G401.6 (cell line): ENCODE measurements at regions not wholly inside any gene's neighbourhood (a gene's known extent, or its start where the extent isn't known, plus 50 kb on each side); places are given as distances from the start of the nearest gene placed in this dataset.

ENCODE experiments used
- FAIRE-seq: peaks from 2 replicates; lab custom pipeline; 2012; peaks lifted over from hg19 to GRCh38; lab: Jason Lieb, UNC

DNA sequence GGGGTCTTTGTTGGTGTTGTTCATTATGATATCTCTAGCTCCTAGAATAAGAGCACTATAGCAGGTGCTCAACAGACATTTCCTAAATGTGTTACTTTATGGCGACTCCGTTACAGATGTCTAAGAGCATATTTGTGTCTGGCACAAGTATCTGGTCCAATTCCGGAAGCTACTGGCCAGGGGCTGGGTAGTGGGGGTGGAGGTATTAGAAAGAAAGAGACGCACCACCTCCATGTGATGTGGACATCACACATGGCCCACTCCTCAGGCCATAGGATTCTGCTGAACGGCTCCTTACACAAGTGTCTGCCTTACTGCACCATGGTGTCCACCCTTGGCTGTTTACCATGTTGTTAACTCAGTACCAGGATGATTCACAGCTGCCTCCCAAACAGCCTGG is 296.8 kb upstream of the MKI67 start:
- FAIRE-seq, result no peak

- no peak for FAIRE-seq
These were observed 303.1 kb upstream of the MKI67 start for GRCh38 chr10:128429321-128429720.

- no peak for FAIRE-seq
These were observed 303.8 kb upstream of the MKI67 start for GRCh38 chr10:128429835-128430513.

DNA sequence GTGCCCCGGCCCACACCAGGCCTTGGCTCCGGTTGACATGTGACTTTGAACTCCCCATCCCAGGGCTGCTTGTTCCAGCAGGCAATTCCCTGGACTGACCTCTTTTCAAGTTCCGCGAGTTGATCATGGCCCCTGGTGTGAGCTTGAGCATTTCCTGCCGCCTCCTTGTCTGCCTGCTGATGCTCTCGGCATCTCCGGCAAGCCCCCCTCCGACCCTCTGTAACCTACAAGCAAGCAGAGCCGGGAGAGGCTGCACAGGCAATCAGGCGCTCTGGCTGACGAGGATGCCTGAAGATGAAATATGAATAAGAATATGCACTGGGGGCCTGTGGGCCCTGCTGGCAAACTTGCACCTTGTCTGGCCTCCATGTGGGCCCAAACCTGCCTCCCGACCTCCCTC is 304.9 kb upstream of the MKI67 start:
- no peak for FAIRE-seq

DNA sequence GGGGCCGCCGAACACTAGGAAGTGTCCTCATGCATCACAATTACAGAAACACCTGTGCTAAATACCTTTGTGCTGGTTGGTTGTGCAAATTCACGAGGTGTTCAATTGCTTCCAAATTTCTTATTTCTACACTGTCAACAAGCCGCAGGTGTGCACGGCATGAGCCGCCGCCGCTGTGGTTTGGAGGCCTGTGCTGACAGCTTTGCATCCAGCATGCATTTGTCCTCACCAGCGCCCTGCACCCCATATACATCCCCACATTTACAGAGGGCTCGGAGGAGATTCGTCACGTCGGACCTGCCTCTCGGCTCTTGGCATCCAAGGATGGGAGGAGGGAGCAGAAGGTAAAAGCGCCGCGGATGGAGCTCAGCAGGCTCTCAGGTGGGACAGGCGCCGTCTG is 305.3 kb upstream of the MKI67 start:
- no peak for FAIRE-seq

DNA sequence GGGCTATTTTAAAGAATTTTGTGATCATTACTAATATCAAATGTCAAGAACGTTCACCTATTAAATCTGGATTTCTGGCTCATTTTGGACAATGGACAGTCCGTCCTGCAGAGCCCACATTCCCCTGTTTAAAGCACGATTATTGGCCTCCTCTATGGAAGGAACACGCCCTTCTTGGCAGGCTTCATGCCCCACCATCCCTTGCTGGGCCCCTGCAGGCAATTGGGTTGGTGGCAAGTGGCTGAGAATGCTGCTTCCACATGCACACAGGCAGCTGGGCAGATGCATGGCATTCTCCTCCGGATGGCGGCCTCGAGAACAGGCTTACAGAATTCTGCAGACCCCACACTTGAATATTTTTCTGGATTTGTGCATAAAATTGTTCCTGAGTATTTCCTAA is 305.8 kb upstream of the MKI67 start:
- FAIRE-seq, result no peak

DNA sequence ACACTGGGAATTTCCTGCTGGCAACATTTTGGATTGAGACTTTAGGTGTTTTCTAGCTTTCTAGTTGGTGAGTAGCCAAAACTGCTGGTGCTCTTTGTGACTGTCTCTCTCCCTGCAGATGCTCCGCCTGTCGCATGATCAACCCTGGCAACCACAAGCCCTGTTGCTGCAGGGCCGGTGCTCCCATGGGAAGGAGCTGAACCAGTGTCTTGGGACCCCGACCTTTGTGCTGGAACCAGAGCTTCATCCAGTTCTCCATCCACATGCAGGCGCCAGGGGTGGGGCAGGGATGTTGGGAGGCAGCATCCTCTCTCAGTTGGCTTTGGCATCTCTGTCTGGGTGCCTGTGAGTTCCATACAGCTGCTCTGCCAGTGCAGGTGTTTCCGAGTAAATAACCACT is 306.2 kb upstream of the MKI67 start:
- FAIRE-seq, result no peak

GRCh38 chr10:128435811-128436210 is 309.6 kb upstream of the MKI67 start:
- no peak for FAIRE-seq

DNA sequence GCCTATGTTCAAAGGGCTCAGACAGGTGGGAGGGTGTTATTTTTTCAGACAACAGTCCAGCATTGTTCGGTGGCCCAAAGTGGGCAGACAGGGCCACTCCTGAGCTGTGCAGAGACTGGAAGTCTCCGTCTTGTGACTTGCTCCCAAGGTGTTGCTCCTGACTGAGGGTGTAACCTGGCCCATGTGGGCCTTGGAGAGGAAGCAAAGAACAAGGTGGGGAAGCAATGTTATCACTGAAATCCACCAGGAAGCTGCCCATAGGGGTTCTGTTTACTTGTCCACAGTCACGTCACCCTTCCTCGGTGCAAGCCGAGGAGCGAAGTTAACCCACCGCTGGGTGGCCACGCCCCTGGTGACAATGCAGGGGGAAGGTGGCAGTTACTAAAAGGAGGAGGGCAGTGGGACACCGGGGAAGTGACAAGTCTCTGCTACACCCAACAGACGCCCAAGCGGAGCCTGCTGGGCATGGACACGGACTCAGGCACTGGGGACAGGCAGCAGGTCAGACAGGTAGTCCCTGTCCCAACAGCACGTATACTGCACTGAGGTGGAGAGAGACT is 311.6 kb upstream of the MKI67 start:
- no peak for FAIRE-seq

DNA sequence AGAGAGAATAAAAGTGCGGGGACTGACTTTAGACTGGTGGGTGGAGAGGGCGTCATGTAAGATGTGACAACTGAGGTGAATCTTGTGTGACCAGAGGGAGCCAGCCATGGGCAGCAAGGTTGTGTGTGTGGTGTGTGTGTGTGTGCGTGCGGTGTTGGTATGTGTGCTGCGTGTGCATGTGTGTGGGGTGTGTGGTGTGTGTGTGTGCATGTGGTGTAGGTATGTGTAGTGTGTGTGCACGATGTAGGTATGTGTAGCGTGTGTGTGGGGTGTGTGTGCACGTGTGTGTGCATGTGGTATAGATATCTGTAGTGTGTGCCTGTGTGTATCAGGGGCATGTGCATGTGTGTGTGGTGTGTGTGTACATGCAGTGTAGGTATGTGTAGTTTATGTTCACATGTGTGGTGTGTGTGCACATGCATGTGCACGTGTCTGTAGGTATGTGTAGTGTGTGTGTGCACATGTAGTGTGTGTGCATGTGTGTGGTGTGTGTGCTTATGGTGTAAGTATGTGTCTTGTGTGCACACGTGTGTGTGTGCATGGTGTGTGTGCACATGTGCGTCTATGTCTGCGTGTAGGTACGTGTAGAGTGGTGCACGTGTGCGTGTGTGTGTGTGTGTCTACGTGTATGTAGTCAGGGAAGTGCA is 312.3 kb upstream of the MKI67 start:
- no peak for FAIRE-seq

GRCh38 chr10:128440513-128441160 is 314.4 kb upstream of the MKI67 start:
- no peak for FAIRE-seq

GRCh38 chr10:128443925-128444518 is 317.8 kb upstream of the MKI67 start:
- FAIRE-seq, result peak; percentile 47

DNA sequence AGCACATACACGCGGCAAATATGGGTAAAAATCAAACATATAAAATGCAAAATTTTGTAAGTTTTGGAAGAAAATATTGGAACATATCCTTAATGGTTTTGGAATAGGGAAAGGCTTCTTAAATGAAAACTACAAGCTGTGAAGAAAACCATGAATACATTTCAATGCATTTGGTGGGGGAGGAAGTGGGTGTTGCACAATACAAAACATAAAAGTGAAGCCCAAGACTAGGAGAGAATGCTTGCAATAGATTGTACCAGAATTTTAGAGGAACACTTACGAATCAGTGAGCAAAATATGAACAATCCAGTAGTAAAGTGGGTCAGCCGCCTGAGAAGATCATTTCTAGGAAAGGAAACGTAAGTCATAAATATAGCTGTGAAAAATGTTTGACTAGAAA is 322.6 kb upstream of the MKI67 start:
- FAIRE-seq, result no peak

- FAIRE-seq, result no peak
These were observed 325.7 kb upstream of the MKI67 start for GRCh38 chr10:128451879-128452278.

DNA sequence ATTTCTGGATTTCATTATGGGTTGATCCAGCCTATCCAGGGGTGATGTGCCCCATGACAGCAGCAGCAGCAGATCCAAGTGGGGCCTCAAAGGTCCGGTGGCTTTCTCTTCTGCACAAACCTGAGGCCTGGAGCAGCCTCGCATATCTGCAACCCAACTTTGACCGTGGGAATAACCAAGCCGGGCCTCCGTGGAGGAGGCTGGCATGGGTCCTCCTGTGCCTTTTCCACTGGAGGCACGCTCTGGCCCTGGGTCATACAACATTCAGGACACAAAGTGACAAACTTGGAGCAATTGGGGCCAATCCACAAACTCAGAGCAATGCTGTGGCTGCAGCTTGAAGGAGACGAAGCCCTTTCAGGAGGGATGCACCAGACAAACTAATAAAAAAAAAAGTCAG is 330.0 kb upstream of the MKI67 start:
- FAIRE-seq, result no peak

- no peak for FAIRE-seq
These were observed 330.9 kb upstream of the MKI67 start for GRCh38 chr10:128457136-128457535.

DNA sequence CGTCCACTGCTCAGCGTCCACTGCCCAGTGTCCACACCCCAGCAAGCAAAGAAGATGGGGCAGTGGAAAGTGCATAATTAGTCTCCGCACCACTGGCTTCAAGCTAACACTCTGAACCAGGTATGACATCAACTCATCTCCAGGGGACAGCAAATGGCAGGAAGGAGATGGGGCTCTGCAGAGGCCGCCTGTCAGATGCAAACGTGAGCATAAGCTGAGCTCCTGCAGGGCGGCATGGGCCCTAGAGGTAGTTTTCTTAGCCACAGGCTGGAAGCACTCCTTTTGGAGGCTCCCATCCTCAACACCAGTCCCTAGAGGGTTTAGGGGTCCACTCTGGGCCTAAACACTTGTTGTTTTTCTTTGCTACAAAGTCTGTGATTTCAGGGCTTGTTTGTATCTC is 335.8 kb upstream of the MKI67 start:
- no peak for FAIRE-seq

DNA sequence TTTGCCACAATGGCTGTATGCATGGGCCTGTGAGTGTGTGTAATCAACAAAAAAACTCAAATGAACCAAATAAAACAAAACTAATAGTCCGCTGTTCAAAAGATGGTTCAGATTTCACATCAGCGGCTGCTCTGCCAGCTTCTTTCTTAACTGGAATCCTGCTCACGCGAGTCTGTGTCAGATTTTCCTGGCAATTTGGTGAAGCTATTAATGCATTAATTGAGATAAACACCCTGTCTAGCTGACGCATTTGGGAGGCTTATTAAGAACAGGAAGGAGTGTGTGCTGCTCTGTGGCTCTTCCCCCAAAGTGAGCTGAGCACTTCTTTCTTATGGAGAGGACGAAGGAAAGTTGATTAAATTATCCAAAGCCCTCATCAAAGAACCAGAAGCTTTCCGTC is 336.6 kb upstream of the MKI67 start:
- no peak for FAIRE-seq

- FAIRE-seq, result no peak
These were observed 338.0 kb upstream of the MKI67 start for GRCh38 chr10:128463991-128464760.

- no peak for FAIRE-seq
These were observed 339.5 kb upstream of the MKI67 start for GRCh38 chr10:128465697-128466096.

DNA sequence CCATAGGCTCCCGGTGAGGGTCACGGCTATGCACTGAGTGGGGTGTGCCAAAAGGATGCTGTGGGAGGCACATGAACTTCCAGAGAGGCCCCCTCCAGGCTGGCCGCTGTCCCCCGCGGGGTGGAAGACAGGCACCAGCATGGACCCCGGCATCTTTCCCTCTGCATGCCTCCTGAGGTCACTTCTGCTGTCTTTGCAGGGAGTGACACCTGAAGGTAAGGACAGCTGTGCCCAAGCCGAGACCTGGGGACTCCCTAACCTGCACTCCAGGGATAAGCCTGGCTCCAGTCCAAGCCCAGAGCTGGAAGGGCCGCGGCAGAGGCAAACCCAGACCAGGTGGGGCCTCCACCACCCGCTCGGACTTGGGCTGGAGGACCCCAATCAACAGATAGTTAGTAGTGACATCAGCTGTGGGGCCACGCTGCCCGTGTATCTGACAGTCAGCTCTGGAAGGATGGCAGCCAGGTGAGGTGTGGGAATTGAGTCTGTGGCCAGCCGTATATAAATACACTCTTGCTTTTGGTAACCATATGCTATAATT is 340.7 kb upstream of the MKI67 start:
- FAIRE-seq, result no peak

- no peak for FAIRE-seq
These were observed 342.2 kb upstream of the MKI67 start for GRCh38 chr10:128468462-128468861.
